Astrocyte (in vitro differentiated cells and primary cell): ENCODE measurements at regions not wholly inside any gene's neighbourhood (a gene's known extent, or its start where the extent isn't known, plus 50 kb on each side); places are given as distances from the start of the nearest gene placed in this dataset.
"Not testable (repeated sequence)": the region's sequence is repeated elsewhere in the genome, so short reads cannot be mapped to it uniquely, and the experiment has no call there.

ENCODE experiments used
- DNase-seq: peaks from one replicate; pipeline ENCODE4 v3.0.0-alpha.2; 2010; ENCODE audit warnings: low read depth
- FAIRE-seq: peaks from 2 replicates; lab custom pipeline; 2011; peaks lifted over from hg19 to GRCh38; lab: Jason Lieb, UNC
- H2AFZ ChIP-seq: 2 replicates; pipeline ENCODE4 v1.6.0; 2012; ENCODE audit warnings: low read depth, low read length, inconsistent platforms
- H3K27ac ChIP-seq: 2 replicates; pipeline ENCODE4 v1.5.1; 2011; ENCODE audit warnings: low read depth, low read length, inconsistent platforms
- H3K27me3 ChIP-seq: 2 replicates; pipeline ENCODE4 v1.6.0; 2011; ENCODE audit warnings: low read length, inconsistent platforms; ENCODE audit not compliant: insufficient read depth
- H3K36me3 ChIP-seq: 2 replicates; pipeline ENCODE4 v1.5.1; 2011; ENCODE audit warnings: low read length, inconsistent platforms; ENCODE audit not compliant: insufficient read depth
- H3K4me1 ChIP-seq: 2 replicates; pipeline ENCODE4 v1.5.1; 2011; ENCODE audit warnings: low read length, inconsistent platforms; ENCODE audit not compliant: insufficient read depth
- H3K4me2 ChIP-seq: 2 replicates; pipeline ENCODE4 v1.6.0; 2012; ENCODE audit warnings: low read length, inconsistent platforms
- H3K4me3 ChIP-seq: 2 replicates; pipeline ENCODE4 v1.5.1; 2011; ENCODE audit warnings: low read depth, mild to moderate bottlenecking, low read length, inconsistent platforms; ENCODE audit not compliant: insufficient read depth
- H3K79me2 ChIP-seq: 2 replicates; pipeline ENCODE4 v1.6.0; 2012; ENCODE audit warnings: mild to moderate bottlenecking, low read length, inconsistent platforms; ENCODE audit not compliant: insufficient read depth
- H3K9ac ChIP-seq: 2 replicates; pipeline ENCODE4 v1.6.0; 2012; ENCODE audit warnings: mild to moderate bottlenecking, low read length, inconsistent platforms
- H3K9me3 ChIP-seq: 2 replicates; pipeline ENCODE4 v1.5.1; 2012; ENCODE audit warnings: low read depth, mild to moderate bottlenecking, low read length, inconsistent platforms; ENCODE audit not compliant: insufficient read depth
- H4K20me1 ChIP-seq: 2 replicates; pipeline ENCODE4 v1.6.0; 2012; ENCODE audit warnings: low read length, inconsistent platforms; ENCODE audit not compliant: insufficient read depth
- H3K27ac Mint-ChIP-seq: one replicate; pipeline ENCODE4 v1.8.0; 2021; ENCODE audit warnings: mild to moderate bottlenecking, mixed read lengths; ENCODE audit not compliant: unreplicated experiment
- H3K27me3 Mint-ChIP-seq: one replicate; pipeline ENCODE4 v1.8.0; 2021; ENCODE audit warnings: low read depth, mixed read lengths; ENCODE audit not compliant: unreplicated experiment
- H3K36me3 Mint-ChIP-seq: one replicate; pipeline ENCODE4 v1.8.0; 2021; ENCODE audit warnings: low read depth, mixed read lengths; ENCODE audit not compliant: unreplicated experiment
- H3K4me1 Mint-ChIP-seq: one replicate; pipeline ENCODE4 v1.8.0; 2021; ENCODE audit warnings: low read depth, mixed read lengths; ENCODE audit not compliant: unreplicated experiment
- H3K4me3 Mint-ChIP-seq: one replicate; pipeline ENCODE4 v1.8.0; 2021; ENCODE audit warnings: mild to moderate bottlenecking, moderate library complexity, mixed read lengths; ENCODE audit not compliant: unreplicated experiment
- H3K9me3 Mint-ChIP-seq: one replicate; pipeline ENCODE4 v1.8.0; 2021; ENCODE audit warnings: mild to moderate bottlenecking, mixed read lengths; ENCODE audit not compliant: unreplicated experiment
- EZH2 ChIP-seq: IDR thresholded peaks from 2 replicates; pipeline ENCODE4 v1.6.1; 2012; ENCODE audit warnings: mild to moderate bottlenecking, low read length, inconsistent platforms; ENCODE audit not compliant: insufficient read depth
- TF ChIP-seq, protein P1 (sequence below): IDR thresholded peaks from 2 replicates; pipeline ENCODE4 v1.5.1; 2011; ENCODE audit warnings: low read depth, mild to moderate bottlenecking, inconsistent platforms, low read length, moderate library complexity; ENCODE audit not compliant: insufficient read depth

DNA sequence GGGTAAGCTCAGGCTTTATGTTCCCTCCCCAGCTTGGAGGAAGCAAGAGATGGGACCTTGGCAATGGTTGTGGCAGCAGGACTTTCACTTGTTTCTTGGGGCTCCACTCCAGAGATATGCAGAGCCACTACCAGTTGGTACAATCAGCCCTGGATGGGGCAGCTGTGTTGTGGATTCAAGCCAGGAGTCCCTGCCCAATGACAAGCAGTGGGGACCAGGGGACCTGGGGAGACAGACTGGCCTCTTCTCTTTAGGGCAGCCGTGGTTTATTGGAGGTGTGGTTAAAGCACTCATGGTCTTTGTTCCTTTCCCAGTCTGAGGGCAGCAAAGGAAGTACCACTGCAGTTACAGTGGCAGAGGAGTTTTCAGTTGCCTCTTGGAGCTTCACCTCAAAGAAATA lies 856.1 kb downstream of the TTLL7 start:
- H3K4me3 Mint-ChIP-seq, H3K36me3 ChIP-seq: not testable (repeated sequence)

DNA sequence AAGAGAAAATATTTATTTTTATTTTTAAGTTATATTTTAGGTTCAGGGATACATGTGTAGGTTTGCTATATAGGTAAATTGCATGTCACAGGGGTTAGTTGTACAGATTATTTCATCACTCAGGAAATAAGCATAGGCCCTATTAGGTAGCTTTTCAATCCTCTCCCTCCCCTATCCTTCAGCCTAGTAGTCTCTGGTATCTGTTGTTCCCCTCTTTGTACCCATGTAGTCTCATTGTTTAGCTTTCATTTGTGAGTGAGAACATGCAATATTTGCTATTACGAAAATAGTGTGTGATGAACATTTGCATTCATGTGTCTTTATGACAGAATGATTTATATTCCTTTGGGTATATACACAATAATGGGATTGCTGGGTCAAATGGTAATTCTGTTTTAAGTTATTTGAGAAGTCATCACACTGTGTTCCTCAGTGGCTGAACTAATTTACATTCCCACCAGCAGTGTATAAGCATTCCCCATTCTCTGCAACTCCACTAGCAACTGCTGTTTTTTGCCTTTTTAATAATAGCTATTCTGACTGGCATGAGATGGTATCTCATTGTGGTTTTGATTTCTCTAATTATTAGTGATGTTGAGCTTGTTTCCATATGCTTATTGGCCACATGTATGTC lies 863.3 kb downstream of the TTLL7 start:
- H3K27me3 Mint-ChIP-seq, H3K4me2 ChIP-seq, H3K9me3 Mint-ChIP-seq, DNase-seq, H3K9ac ChIP-seq, H2AFZ ChIP-seq, H3K27ac ChIP-seq, H3K36me3 ChIP-seq, H3K4me3 ChIP-seq, H3K9me3 ChIP-seq, H3K36me3 Mint-ChIP-seq, H3K4me1 Mint-ChIP-seq, H3K27me3 ChIP-seq, FAIRE-seq, H3K79me2 ChIP-seq, H3K4me1 ChIP-seq, H3K4me3 Mint-ChIP-seq, H3K27ac Mint-ChIP-seq, H4K20me1 ChIP-seq: not testable (repeated sequence)

More for the DNA sequence above, 856.1 kb downstream of the TTLL7 start:
- not testable (repeated sequence) for H3K9me3 ChIP-seq, H3K27me3 ChIP-seq, FAIRE-seq, H3K9ac ChIP-seq, H3K4me1 Mint-ChIP-seq, H3K27ac ChIP-seq, H3K9me3 Mint-ChIP-seq, H3K4me2 ChIP-seq, H3K27ac Mint-ChIP-seq, DNase-seq, H3K79me2 ChIP-seq, H4K20me1 ChIP-seq, H3K4me3 ChIP-seq, H3K4me1 ChIP-seq, H3K36me3 Mint-ChIP-seq, H2AFZ ChIP-seq, H3K27me3 Mint-ChIP-seq

GRCh38 chr1:83134322-83135014 lies 864.5 kb downstream of the TTLL7 start:
- H3K27me3 Mint-ChIP-seq, H3K27ac Mint-ChIP-seq, H3K4me1 Mint-ChIP-seq, H3K9ac ChIP-seq, H3K9me3 Mint-ChIP-seq, DNase-seq, H3K79me2 ChIP-seq, H2AFZ ChIP-seq, H3K36me3 Mint-ChIP-seq, H3K4me3 ChIP-seq, H3K9me3 ChIP-seq, H3K4me3 Mint-ChIP-seq, H3K27me3 ChIP-seq, H3K36me3 ChIP-seq, H3K4me2 ChIP-seq, H4K20me1 ChIP-seq, H3K27ac ChIP-seq, H3K4me1 ChIP-seq: not testable (repeated sequence)
- FAIRE-seq = peak; percentile 83

DNA sequence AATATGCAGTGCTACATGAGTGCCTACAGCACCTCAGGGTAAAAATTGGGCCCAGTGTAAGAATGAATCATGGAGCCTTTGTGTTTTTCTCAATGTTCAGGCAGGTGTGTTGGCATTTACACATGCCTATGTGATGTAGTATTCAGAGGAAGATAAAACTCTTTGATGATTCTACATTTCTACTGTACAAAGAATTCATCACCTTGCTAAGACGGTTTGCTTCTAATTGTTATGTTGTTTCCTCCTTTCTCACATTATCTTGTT lies 867.3 kb downstream of the TTLL7 start:
- DNase-seq (no peak), FAIRE-seq (no peak)
- Histone ChIP-seq H3K27me3 (no peaks in the 10 kb centered on the region), H3K9ac (no peak overlapping the region), H3K4me1 (no peaks in the 10 kb centered on the region), H3K79me2 (no peaks in the 10 kb centered on the region), H3K4me3 (no peak overlapping the region), H3K36me3 (no peaks in the 10 kb centered on the region), H3K27ac (no peak overlapping the region), H3K9me3 (no peaks in the 10 kb centered on the region), H4K20me1 (no peaks in the 10 kb centered on the region), H3K4me2 (no peak overlapping the region), H2AFZ (no peak overlapping the region)
- Mint-ChIP-seq H3K4me1 (no peaks in the 10 kb centered on the region), H3K36me3 (no peaks in the 10 kb centered on the region), H3K27ac (no peak overlapping the region), H3K4me3 (no peak overlapping the region), H3K9me3 (no peaks in the 10 kb centered on the region), H3K27me3 (no peaks in the 10 kb centered on the region)
- TF ChIP-seq EZH2 = no peak
- TF ChIP-seq, protein P1, sequence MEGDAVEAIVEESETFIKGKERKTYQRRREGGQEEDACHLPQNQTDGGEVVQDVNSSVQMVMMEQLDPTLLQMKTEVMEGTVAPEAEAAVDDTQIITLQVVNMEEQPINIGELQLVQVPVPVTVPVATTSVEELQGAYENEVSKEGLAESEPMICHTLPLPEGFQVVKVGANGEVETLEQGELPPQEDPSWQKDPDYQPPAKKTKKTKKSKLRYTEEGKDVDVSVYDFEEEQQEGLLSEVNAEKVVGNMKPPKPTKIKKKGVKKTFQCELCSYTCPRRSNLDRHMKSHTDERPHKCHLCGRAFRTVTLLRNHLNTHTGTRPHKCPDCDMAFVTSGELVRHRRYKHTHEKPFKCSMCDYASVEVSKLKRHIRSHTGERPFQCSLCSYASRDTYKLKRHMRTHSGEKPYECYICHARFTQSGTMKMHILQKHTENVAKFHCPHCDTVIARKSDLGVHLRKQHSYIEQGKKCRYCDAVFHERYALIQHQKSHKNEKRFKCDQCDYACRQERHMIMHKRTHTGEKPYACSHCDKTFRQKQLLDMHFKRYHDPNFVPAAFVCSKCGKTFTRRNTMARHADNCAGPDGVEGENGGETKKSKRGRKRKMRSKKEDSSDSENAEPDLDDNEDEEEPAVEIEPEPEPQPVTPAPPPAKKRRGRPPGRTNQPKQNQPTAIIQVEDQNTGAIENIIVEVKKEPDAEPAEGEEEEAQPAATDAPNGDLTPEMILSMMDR = no peak
